MM.1S (cell line): ENCODE measurements at regions not wholly inside any gene's neighbourhood (a gene's known extent, or its start where the extent isn't known, plus 50 kb on each side); places are given as distances from the start of the nearest gene placed in this dataset.

ENCODE experiments used
- DNase-seq: peaks from one replicate; pipeline ENCODE4 v3.0.0-alpha.2; 2015
- H2AFZ ChIP-seq: fragments of 300-600 bp; sonication (generic); 2 replicates; pipeline ENCODE4 v1.6.0; 2016; ENCODE audit warnings: antibody characterized with exemption, low read length
- H3F3A ChIP-seq: fragments of 300-600 bp; sonication (generic); 2 replicates; pipeline ENCODE4 v1.6.1; 2016; ENCODE audit warnings: mild to moderate bottlenecking, antibody characterized with exemption, low read length, moderate library complexity, mixed read lengths; ENCODE audit not compliant: insufficient read depth
- H3K27ac ChIP-seq: fragments of 300-600 bp; sonication (generic); 2 replicates; pipeline ENCODE4 v1.5.1; 2016; ENCODE audit warnings: mild to moderate bottlenecking, low read length
- H3K27me3 ChIP-seq: fragments of 300-600 bp; sonication (generic); replicated peaks from 2 replicates; pipeline ENCODE4 v1.6.0; 2016; ENCODE audit warnings: low read length; ENCODE audit not compliant: insufficient read depth
- H3K36me3 ChIP-seq: fragments of 300-600 bp; sonication (generic); replicated peaks from 2 replicates; pipeline ENCODE4 v1.6.1; 2016; ENCODE audit warnings: mild to moderate bottlenecking, low read length, mixed read lengths; ENCODE audit not compliant: insufficient read depth
- H3K4me1 ChIP-seq: fragments of 300-600 bp; sonication (generic); 2 replicates; pipeline ENCODE4 v1.6.1; 2016; ENCODE audit warnings: low read length, mixed read lengths
- H3K4me2 ChIP-seq: fragments of 300-600 bp; sonication (generic); 2 replicates; pipeline ENCODE4 v1.6.0; 2016; ENCODE audit warnings: low read depth, low read length
- H3K4me3 ChIP-seq: fragments of 300-600 bp; sonication (generic); 2 replicates; pipeline ENCODE4 v1.5.1; 2016; ENCODE audit warnings: low read length, mixed read lengths
- H3K79me2 ChIP-seq: fragments of 300-600 bp; sonication (generic); 2 replicates; pipeline ENCODE4 v1.6.1; 2016; ENCODE audit warnings: mixed run types, low read length, mixed read lengths
- H3K9ac ChIP-seq: fragments of 300-600 bp; sonication (generic); 2 replicates; pipeline ENCODE4 v1.6.1; 2016; ENCODE audit warnings: low read length, mixed read lengths
- H3K9me2 ChIP-seq: fragments of 300-600 bp; sonication (generic); replicated peaks from 2 replicates; pipeline ENCODE4 v1.6.1; 2016; ENCODE audit warnings: mild to moderate bottlenecking, low read length, mixed read lengths; ENCODE audit not compliant: insufficient read depth
- H3K9me3 ChIP-seq: fragments of 300-600 bp; sonication (generic); replicated peaks from 2 replicates; pipeline ENCODE4 v1.6.1; 2016; ENCODE audit warnings: mild to moderate bottlenecking, low read length, mixed read lengths; ENCODE audit not compliant: insufficient read depth
- H4K20me1 ChIP-seq: fragments of 300-600 bp; sonication (generic); 2 replicates; pipeline ENCODE4 v1.6.1; 2016; ENCODE audit warnings: mild to moderate bottlenecking, low read length, moderate library complexity, mixed read lengths; ENCODE audit not compliant: insufficient read depth
- CTCF ChIP-seq: fragments of 300-600 bp; sonication (generic); IDR thresholded peaks from 2 replicates; pipeline ENCODE4 v1.5.1; 2016; ENCODE audit warnings: antibody characterized with exemption, low read length, mixed read lengths
- EZH2 ChIP-seq: fragments of 300-600 bp; sonication (generic); optimal IDR thresholded peaks from 2 replicates; pipeline ENCODE3; 2017; ENCODE audit warnings: low read depth, mild to moderate bottlenecking, antibody characterized with exemption, low read length, mixed read lengths
- EZH2phosphoT487 ChIP-seq: fragments of 300-600 bp; sonication (generic); IDR thresholded peaks from 2 replicates; pipeline ENCODE4 v1.6.1; 2018; ENCODE audit warnings: antibody characterized with exemption, low read length

GRCh38 chr3:115415246-115415996, 207.9 kb upstream of the GAP43 start:
- Histone ChIP-seq H3K27me3 (no peaks in the 10 kb centered on the region), H3K9me2 (no peaks in the 10 kb centered on the region), H3K4me2 (no peak overlapping the region), H2AFZ (no peak overlapping the region), H3K4me3 (no peak overlapping the region), H3F3A (no peaks in the 10 kb centered on the region), H4K20me1 (no peaks in the 10 kb centered on the region), H3K9ac (no peak overlapping the region), H3K4me1 (no peaks in the 10 kb centered on the region), H3K9me3 (no peaks in the 10 kb centered on the region), H3K79me2 (no peaks in the 10 kb centered on the region), H3K27ac (no peak overlapping the region), H3K36me3 (no peaks in the 10 kb centered on the region)
- TF ChIP-seq EZH2: no peak
- no peak for TF ChIP-seq CTCF
- DNase-seq: no peak

- Histone ChIP-seq H3K4me1 (no peaks in the 10 kb centered on the region), H3K79me2 (no peaks in the 10 kb centered on the region), H3F3A (no peaks in the 10 kb centered on the region), H4K20me1 (no peaks in the 10 kb centered on the region), H3K4me3 (no peak overlapping the region), H3K9me2 (no peaks in the 10 kb centered on the region), H3K27me3 (no peaks in the 10 kb centered on the region), H3K36me3 (no peaks in the 10 kb centered on the region), H3K4me2 (no peak overlapping the region), H3K9ac (no peak overlapping the region), H3K27ac (no peak overlapping the region), H3K9me3 (no peaks in the 10 kb centered on the region), H2AFZ (no peak overlapping the region)
- no peak for DNase-seq
- TF ChIP-seq CTCF (no peak), EZH2 (no peak), EZH2phosphoT487 (no peak)
Observed at GRCh38 chr3:115418583-115418982, 204.7 kb upstream of the GAP43 start.

- no peak overlapping the region for H3K4me2 ChIP-seq
- H3K4me1 ChIP-seq: no peaks in the 10 kb centered on the region
- TF ChIP-seq EZH2: no peak
- no peak for TF ChIP-seq EZH2phosphoT487
- TF ChIP-seq CTCF: no peak
- H3K9me2 ChIP-seq: no peaks in the 10 kb centered on the region
- no peak overlapping the region for H3K4me3 ChIP-seq
- H4K20me1 ChIP-seq: no peaks in the 10 kb centered on the region
- H3F3A ChIP-seq: no peaks in the 10 kb centered on the region
- H2AFZ ChIP-seq: no peak overlapping the region
- no peaks in the 10 kb centered on the region for H3K79me2 ChIP-seq
- no peak overlapping the region for H3K9ac ChIP-seq
- H3K9me3 ChIP-seq: no peaks in the 10 kb centered on the region
- no peak overlapping the region for H3K27ac ChIP-seq
- no peak for DNase-seq
- no peaks in the 10 kb centered on the region for H3K36me3 ChIP-seq
- H3K27me3 ChIP-seq: no peaks in the 10 kb centered on the region
Observed at GRCh38 chr3:115420086-115420485, 203.2 kb upstream of the GAP43 start.
